Activated naive CD8-positive, alpha-beta T cell treated with anti-CD3 and anti-CD28 coated beads, Interleukin-2, amount 10 ng/mL, durations not matched to agents 7 days and 5 days (primary cell): ENCODE measurements at regions not wholly inside any gene's neighbourhood (a gene's known extent, or its start where the extent isn't known, plus 50 kb on each side); places are given as distances from the start of the nearest gene placed in this dataset.

Experiments
- ATAC-seq: fragments of 150-1000 bp; cut with Tn5 transposase; one replicate; pipeline ENCODE4 v1.10.0; 2021; ENCODE audit warnings: low read depth, moderate library complexity
- POLR2A ChIA-PET: fragments of 350-600 bp; sonication (Branson Sonifier 250); formaldehyde crosslinking; loops from one replicate; lab custom pipeline; 2021; ENCODE audit warnings: antibody characterized with exemption; lab: Charles Lee
- DNase-seq: peaks from one replicate; pipeline ENCODE4 v3.0.0; 2021
- H3K27ac Mint-ChIP-seq: one replicate; pipeline ENCODE4 v1.8.0; 2022; ENCODE audit warnings: mild to moderate bottlenecking, mixed read lengths
- H3K27me3 Mint-ChIP-seq: one replicate; pipeline ENCODE4 v1.8.0; 2022; ENCODE audit warnings: mild to moderate bottlenecking, moderate library complexity, mixed read lengths
- H3K36me3 Mint-ChIP-seq: one replicate; pipeline ENCODE4 v1.8.0; 2021; ENCODE audit warnings: mild to moderate bottlenecking, mixed read lengths
- H3K4me1 Mint-ChIP-seq: one replicate; pipeline ENCODE4 v1.8.0; 2021; ENCODE audit warnings: mixed read lengths
- H3K4me3 Mint-ChIP-seq: one replicate; pipeline ENCODE4 v1.8.0; 2022; ENCODE audit warnings: mild to moderate bottlenecking, moderate library complexity, mixed read lengths
- H3K9me3 Mint-ChIP-seq: one replicate; pipeline ENCODE4 v1.8.0; 2021; ENCODE audit warnings: mixed read lengths

DNA sequence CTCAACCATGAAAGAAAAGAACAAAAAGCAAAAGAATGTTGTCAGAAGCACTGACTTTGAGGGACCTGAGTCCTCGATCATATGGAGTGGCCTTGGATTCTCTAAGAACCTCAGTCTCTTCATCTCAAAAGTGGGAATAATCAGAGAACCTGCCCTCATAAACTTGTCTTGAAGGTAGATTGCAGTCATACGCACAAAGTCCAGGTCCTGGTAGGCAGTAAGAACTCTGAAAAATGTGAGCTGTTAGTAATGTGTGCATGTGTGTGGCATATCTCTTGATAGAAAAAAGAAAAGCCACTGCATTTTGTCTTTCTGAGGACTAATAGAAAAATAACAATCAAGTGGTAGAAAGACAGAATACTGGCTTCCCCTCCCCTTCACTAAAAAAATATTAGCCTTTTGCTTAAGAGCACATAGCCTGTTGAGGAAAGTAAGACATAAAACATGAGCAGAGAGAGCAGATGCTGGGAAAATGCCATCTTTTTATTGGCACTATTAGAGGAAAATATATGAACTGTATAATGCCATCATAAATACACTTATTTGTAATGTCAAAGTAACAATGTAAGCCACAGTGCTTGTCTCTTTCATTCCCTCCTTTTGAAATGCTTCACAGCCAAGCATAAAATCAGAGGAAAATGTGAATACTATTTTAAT, 205.1 kb upstream of the TBX3 start:
- H3K9me3 Mint-ChIP-seq = no peaks in the 10 kb centered on the region
- no peaks in the 10 kb centered on the region for H3K27me3 Mint-ChIP-seq
- H3K4me3 Mint-ChIP-seq = no peak overlapping the region
- H3K27ac Mint-ChIP-seq = no peak overlapping the region
- POLR2A ChIA-PET = no interaction called here
- ATAC-seq (no peak), DNase-seq (no peak)
- H3K4me1 Mint-ChIP-seq = no peaks in the 10 kb centered on the region
- no peaks in the 10 kb centered on the region for H3K36me3 Mint-ChIP-seq

DNA sequence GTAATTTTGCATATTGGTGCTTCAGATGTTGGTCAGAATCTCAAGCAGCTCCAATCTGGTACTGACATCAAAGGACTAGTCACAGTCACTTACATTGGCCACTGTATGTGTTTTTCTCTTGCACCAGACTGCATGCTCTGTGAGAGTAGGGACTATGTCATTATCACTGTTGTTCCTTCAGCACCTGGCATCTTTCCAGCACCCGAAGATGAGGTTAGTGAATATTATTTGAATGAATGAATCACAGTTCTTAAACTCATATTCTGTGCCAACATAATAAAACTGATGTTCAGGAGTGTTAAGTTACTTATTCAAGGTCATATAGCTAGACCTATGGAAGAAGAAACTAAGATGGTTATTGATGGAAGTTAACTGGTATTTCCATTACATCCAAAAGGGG, 204.5 kb upstream of the TBX3 start:
- no peak for ATAC-seq
- POLR2A ChIA-PET = no interaction called here
- Mint-ChIP-seq H3K9me3 (no peaks in the 10 kb centered on the region), H3K27ac (no peak overlapping the region), H3K27me3 (no peaks in the 10 kb centered on the region), H3K4me3 (no peak overlapping the region), H3K36me3 (no peaks in the 10 kb centered on the region), H3K4me1 (no peaks in the 10 kb centered on the region)
- no peak for DNase-seq

DNA sequence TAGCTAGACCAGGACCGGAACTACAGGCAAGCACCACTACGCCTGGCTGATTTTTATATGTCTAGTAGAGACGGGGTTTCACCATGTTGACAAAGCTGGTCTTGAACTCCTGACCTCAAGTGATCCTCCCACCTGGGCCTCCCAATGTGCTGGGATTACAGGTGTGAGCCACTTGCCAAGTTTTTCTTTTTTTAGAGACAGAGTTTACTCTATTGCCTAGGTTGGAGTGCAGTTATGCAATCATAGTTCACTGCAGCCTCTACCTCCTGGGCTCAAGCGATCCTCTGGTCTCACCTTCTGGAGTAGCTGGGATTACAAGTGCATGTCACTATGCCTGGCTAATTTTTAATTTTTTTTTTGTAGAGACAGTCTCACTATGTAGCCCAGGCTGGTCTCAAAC, 201.5 kb upstream of the TBX3 start:
- H3K27ac Mint-ChIP-seq = no peak overlapping the region
- H3K9me3 Mint-ChIP-seq = no peaks in the 10 kb centered on the region
- H3K36me3 Mint-ChIP-seq = no peaks in the 10 kb centered on the region
- no peaks in the 10 kb centered on the region for H3K4me1 Mint-ChIP-seq
- POLR2A ChIA-PET = no interaction called here
- H3K4me3 Mint-ChIP-seq = no peak overlapping the region
- ATAC-seq (no peak), DNase-seq (no peak)
- no peaks in the 10 kb centered on the region for H3K27me3 Mint-ChIP-seq

DNA sequence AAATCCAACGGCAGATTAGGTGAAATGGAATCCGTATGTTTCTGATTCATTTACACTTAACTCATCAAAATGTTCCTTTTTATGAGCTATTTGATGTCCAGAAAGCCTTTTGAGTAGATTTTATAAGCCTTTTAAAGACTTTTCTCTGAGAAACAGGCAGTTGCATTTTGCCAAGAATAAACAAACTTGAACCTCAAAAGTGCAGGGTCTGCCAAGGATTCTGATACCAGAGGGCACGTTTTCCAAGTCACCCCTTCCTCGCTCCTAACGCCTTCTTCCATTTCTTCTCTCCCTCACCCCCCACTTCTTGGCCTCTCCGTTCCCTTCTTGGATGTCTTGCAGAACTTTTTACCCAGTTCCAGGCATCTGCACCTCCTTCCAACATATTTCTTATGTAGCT, 200.6 kb upstream of the TBX3 start:
- Mint-ChIP-seq H3K36me3 (no peaks in the 10 kb centered on the region), H3K27me3 (no peaks in the 10 kb centered on the region), H3K9me3 (no peaks in the 10 kb centered on the region), H3K27ac (no peak overlapping the region), H3K4me1 (no peaks in the 10 kb centered on the region), H3K4me3 (no peak overlapping the region)
- ATAC-seq (no peak), DNase-seq (no peak)
- POLR2A ChIA-PET = no interaction called here

DNA sequence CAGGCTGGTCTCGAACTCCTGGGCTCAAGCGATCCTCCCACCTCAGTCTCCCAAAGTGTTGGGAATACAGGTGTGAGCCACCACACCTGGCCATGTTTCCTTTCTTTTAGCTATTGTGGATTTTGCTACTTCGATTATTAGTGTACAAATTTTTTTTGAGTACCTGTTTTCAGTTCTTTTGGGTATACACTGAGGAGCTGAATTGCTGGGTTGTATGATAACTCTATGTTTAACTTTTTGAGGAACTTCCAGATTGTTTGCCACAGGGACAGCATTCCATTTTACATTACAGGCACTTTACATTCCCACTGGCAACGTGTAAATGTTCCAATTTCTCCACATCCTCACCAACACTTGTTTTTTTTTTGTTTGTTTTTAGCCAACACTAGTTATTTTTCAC, 198.1 kb upstream of the TBX3 start:
- H3K4me1 Mint-ChIP-seq = no peaks in the 10 kb centered on the region
- H3K27me3 Mint-ChIP-seq = no peaks in the 10 kb centered on the region
- no peaks in the 10 kb centered on the region for H3K36me3 Mint-ChIP-seq
- no peak overlapping the region for H3K4me3 Mint-ChIP-seq
- DNase-seq (no peak), ATAC-seq (no peak)
- H3K9me3 Mint-ChIP-seq = no peaks in the 10 kb centered on the region
- POLR2A ChIA-PET = no interaction called here
- H3K27ac Mint-ChIP-seq = no peak overlapping the region

DNA sequence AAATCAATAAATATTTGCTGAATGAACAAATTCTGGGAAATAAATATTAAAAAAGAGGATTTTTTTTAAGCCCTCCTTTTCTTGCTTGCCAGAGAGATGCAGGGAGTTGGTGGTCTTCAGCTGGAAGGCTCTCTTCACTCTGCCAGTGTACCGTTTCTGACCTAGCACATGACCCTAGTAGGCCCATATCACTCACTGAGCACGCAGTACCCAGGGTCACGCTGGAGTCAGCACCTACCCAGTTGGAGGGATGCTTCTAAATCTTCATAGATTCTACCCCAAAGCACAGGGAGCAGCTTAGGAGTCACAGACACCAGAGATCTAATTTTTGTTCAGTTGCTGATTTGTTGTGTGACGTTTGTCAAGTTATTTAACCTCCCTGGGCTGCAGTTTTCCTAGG, 195.4 kb upstream of the TBX3 start:
- no peak overlapping the region for H3K27ac Mint-ChIP-seq
- ATAC-seq (no peak), DNase-seq (no peak)
- H3K9me3 Mint-ChIP-seq = no peaks in the 10 kb centered on the region
- H3K36me3 Mint-ChIP-seq = no peaks in the 10 kb centered on the region
- H3K4me1 Mint-ChIP-seq = no peaks in the 10 kb centered on the region
- POLR2A ChIA-PET = no interaction called here
- H3K27me3 Mint-ChIP-seq = no peaks in the 10 kb centered on the region
- H3K4me3 Mint-ChIP-seq = no peak overlapping the region

DNA sequence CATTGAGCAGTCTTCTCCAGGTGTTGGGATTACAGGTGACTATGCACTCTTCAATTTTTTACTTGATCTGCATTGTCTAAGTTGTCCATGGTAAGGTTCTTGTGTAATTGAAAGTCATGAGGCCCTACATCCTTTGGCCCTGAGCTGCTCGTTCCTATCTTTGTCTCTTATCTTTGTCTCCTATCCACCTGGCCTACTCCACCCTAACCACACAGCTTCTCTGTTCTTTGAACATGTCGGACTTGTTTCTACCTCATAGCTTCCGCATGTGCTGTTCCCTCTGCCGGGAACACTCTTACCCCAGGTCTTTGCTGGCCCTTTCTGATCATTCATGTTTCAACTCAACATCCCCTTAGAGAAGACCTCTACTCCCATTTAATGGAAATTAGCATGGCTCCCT, 194.8 kb upstream of the TBX3 start:
- Mint-ChIP-seq H3K4me3 (no peak overlapping the region), H3K4me1 (no peaks in the 10 kb centered on the region), H3K27ac (no peak overlapping the region), H3K36me3 (no peaks in the 10 kb centered on the region), H3K27me3 (no peaks in the 10 kb centered on the region), H3K9me3 (no peaks in the 10 kb centered on the region)
- DNase-seq (no peak), ATAC-seq (no peak)
- POLR2A ChIA-PET = no interaction called here

DNA sequence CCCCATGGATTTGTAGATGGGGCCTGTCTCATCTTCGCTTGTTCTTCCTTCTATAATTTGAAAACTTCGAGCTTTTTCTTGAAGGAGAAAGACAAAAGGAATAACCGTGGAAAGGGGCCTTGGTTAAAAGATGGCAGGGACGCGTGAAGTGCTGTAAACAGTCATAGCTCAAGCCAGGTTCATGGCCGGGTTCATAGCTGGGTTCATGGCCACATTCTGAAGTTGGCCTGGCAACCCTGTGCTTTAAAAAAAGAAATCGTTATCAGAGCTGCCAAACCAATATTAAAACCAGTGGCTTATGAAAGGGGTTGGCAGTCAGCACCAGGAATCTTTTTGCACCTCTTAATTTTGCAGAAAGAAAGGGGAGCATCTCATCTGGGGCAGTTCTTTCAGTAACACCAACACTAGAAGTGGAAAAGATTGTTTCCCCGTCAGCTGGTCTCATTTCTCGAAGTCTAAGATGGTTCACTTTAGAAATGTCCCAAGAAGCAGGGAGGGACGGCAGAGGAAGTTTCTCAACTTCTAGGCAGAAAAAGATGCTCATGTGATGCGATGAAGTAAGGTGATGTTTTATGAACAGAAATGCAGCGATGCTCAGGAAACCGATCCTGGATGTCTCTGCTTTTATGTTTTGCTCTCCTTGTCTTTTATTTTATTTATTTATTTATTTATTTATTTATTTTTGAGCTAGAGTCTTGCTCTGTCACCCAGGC, 193.1 kb upstream of the TBX3 start:
- no peaks in the 10 kb centered on the region for H3K4me1 Mint-ChIP-seq
- POLR2A ChIA-PET = no interaction called here
- no peaks in the 10 kb centered on the region for H3K9me3 Mint-ChIP-seq
- no peaks in the 10 kb centered on the region for H3K27me3 Mint-ChIP-seq
- DNase-seq (no peak), ATAC-seq (no peak)
- H3K27ac Mint-ChIP-seq = no peak overlapping the region
- H3K36me3 Mint-ChIP-seq = no peaks in the 10 kb centered on the region
- H3K4me3 Mint-ChIP-seq = no peak overlapping the region

DNA sequence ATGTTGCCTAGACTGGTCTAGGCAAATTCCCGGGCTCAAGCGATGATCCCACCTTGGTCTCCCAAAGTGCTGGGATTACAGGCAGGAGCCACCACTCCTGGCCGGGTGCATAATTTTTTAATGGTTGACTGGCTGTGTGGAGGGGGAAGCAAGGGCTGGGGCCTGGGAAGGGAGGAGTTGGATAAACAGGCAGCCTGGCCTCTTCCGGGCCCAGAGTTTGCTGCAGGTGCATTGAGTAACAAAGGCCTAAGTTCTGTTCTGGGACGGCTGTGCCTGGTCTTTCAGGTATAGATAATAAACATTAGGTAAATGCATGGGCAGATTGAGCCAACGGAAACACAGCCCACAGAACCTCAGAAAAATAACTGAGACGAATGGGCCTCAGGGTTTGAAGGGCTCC, 191.3 kb upstream of the TBX3 start:
- Mint-ChIP-seq H3K4me1 (no peaks in the 10 kb centered on the region), H3K36me3 (no peaks in the 10 kb centered on the region), H3K9me3 (no peaks in the 10 kb centered on the region), H3K27ac (no peak overlapping the region), H3K27me3 (no peaks in the 10 kb centered on the region), H3K4me3 (no peak overlapping the region)
- no peak for DNase-seq
- POLR2A ChIA-PET = no interaction called here
- no peak for ATAC-seq

DNA sequence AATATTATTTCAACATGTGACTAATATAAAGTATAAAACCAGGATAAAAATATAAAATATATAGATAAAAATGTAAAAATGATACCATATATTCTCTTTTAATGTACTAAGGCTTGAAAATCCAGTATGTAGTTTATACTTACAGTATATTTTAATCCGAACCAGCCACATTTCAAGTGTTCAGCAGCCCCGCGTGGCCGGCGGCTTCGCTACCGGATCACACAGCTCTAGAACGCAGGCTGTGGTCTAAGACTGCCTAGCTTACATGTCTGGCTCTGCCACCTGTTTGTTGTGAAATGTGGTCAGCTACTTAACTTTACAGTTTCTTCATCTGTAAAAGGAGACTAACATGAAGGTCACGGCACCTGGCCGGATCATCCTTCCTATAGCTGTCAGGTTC, 189.7 kb upstream of the TBX3 start:
- Mint-ChIP-seq H3K36me3 (no peaks in the 10 kb centered on the region), H3K4me3 (no peak overlapping the region), H3K9me3 (no peaks in the 10 kb centered on the region), H3K27me3 (no peaks in the 10 kb centered on the region), H3K27ac (no peak overlapping the region), H3K4me1 (no peaks in the 10 kb centered on the region)
- ATAC-seq (no peak), DNase-seq (no peak)
- POLR2A ChIA-PET = no interaction called here

DNA sequence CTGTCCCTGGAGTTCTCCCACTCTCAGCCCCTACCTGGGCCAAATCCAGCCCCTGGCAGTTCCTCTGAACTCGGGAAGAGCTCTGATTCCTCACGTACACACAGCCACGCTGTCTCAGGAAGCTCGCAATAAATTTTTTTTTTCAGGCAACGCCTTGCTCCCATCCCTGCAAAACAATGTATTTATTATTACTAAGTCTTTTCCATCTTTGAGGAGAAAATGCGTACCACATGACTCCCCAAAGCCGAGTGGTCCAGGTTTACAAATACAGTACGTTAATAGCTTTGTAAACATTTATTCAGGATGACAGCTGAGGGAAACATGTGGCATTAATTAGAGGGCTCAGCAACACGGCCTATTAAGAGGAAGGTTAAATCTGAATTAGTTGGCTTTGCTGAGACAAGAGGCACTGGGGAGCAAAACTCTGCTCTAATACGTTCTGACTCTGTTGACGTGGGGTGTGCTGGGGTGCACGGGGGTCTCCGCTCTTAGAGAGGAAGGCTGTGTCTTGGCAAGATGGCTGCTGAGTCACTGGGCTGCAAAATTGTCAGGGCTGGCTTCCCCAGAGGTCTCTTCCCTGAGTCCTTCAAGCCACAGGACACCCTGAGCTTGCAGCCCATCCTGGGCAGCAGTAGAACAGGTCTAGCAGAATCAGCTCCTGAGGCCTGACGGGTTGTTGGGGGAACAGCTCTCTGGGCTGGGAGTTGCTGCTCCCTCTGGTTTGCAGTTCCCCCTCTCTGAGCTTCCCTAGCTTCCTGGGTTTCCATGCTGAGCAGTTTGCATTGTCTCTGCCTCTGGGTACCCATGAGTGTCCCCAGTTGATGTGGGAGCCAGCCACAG, 185.2 kb upstream of the TBX3 start:
- POLR2A ChIA-PET = no interaction called here
- ATAC-seq = no peak

DNA sequence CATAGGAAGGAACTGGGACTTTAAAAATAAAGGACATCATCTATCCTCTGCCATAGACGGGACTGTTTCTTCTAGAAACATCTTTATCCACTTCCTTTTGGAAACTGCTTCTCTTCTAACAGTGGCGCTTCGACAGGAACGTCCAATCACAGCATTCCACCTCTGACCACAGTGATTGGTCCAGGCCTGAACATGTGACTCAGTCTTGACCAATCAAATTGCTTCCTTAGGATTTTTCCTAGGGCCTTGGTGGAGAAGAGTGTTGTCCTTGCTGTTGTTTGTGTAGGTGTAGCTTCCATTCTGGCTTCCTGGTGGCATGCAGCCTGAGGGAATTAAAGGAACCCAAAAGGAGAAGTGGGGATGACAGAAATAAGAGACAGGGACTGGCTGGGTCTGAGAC, 182.4 kb upstream of the TBX3 start:
- DNase-seq (no peak), ATAC-seq (no peak)
- POLR2A ChIA-PET = no interaction called here
- no peak overlapping the region for H3K4me3 Mint-ChIP-seq
- H3K9me3 Mint-ChIP-seq = peaks cover 6% of the 10 kb centered on the region
- no peaks in the 10 kb centered on the region for H3K4me1 Mint-ChIP-seq
- no peaks in the 10 kb centered on the region for H3K27me3 Mint-ChIP-seq
- no peaks in the 10 kb centered on the region for H3K36me3 Mint-ChIP-seq
- no peak overlapping the region for H3K27ac Mint-ChIP-seq

More for the DNA sequence above, 185.2 kb upstream of the TBX3 start:
- DNase-seq = no peak
- no peaks in the 10 kb centered on the region for H3K9me3 Mint-ChIP-seq
- no peaks in the 10 kb centered on the region for H3K36me3 Mint-ChIP-seq
- no peaks in the 10 kb centered on the region for H3K4me1 Mint-ChIP-seq
- H3K27me3 Mint-ChIP-seq = no peaks in the 10 kb centered on the region
- H3K27ac Mint-ChIP-seq = no peak overlapping the region
- no peak overlapping the region for H3K4me3 Mint-ChIP-seq

DNA sequence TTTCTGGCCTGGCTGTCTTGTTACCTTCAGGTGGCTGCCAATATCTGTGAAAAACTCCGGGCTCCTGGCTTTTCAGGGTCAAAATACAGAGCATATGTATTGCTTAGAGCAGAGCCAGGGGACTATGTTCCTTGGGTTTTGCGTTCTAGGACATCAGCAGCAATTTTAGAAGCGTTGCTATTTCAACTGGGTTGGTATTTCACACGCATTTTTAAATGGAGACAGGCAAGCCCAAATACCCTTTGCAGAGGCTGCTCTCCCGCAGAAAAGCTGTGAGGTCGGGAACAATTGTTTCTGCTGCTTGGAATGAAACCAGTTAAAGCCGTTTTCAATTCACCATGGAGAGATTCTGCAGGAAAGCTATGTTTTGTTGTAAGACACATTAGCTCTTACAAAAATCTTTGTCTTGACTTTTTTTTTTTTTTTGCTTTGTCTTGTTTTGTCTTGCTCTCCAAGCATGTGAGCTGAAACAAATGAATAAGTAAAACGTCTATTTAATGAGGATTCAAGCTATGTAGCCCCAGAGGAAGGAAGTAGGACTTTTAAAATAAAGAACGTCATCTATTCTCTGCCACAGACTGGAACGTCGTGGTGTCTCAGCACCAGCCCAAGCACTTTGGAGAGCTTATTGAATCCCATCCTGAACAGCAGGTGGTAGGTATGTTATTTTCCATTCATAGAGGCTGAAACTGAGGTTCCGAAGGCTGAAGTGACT, 181.0 kb upstream of the TBX3 start:
- H3K27me3 Mint-ChIP-seq = no peaks in the 10 kb centered on the region
- H3K4me3 Mint-ChIP-seq = no peak overlapping the region
- H3K9me3 Mint-ChIP-seq = peaks cover 6% of the 10 kb centered on the region
- POLR2A ChIA-PET = no interaction called here
- DNase-seq (no peak), ATAC-seq (no peak)
- H3K27ac Mint-ChIP-seq = no peak overlapping the region
- H3K4me1 Mint-ChIP-seq = no peaks in the 10 kb centered on the region
- no peaks in the 10 kb centered on the region for H3K36me3 Mint-ChIP-seq
